D721Med (cell line): ENCODE measurements at regions not wholly inside any gene's neighbourhood (a gene's known extent, or its start where the extent isn't known, plus 50 kb on each side); places are given as distances from the start of the nearest gene placed in this dataset.

Experiments used
- DNase-seq: peaks from one replicate; pipeline ENCODE4 v3.0.0; 2011; ENCODE audit warnings: low spot score; ENCODE audit not compliant: insufficient read length
- FAIRE-seq: peaks from 2 replicates; lab custom pipeline; 2011; peaks lifted over from hg19 to GRCh38; lab: Jason Lieb, UNC
- TF ChIP-seq, protein P1 (sequence below): IDR thresholded peaks from 2 replicates; pipeline ENCODE4 v1.5.1; 2012; ENCODE audit warnings: mild to moderate bottlenecking, control low read depth; ENCODE audit not compliant: insufficient read depth; ENCODE audit errors: missing control alignments

DNA sequence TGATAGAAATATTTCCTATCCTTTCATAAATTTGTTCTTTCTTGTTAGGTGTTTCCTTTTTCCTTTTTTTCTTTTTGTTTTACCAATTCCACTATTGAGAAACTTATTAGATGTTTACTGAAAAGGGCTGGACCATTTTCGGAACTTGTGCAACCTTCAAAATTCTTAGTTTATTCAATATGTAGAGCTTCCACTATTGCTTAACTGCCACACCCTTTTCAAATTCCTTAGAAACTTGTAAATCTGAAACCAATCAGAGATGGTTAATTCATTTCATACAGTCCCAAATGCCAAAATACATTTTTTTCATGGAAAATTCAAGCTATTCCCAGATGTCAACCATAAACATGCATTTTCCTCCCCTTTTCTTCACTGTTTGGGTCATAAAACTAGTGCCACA, 66.1 kb upstream of the SLC39A8 start:
- FAIRE-seq (no peak), DNase-seq (no peak)
- TF ChIP-seq, protein P1, sequence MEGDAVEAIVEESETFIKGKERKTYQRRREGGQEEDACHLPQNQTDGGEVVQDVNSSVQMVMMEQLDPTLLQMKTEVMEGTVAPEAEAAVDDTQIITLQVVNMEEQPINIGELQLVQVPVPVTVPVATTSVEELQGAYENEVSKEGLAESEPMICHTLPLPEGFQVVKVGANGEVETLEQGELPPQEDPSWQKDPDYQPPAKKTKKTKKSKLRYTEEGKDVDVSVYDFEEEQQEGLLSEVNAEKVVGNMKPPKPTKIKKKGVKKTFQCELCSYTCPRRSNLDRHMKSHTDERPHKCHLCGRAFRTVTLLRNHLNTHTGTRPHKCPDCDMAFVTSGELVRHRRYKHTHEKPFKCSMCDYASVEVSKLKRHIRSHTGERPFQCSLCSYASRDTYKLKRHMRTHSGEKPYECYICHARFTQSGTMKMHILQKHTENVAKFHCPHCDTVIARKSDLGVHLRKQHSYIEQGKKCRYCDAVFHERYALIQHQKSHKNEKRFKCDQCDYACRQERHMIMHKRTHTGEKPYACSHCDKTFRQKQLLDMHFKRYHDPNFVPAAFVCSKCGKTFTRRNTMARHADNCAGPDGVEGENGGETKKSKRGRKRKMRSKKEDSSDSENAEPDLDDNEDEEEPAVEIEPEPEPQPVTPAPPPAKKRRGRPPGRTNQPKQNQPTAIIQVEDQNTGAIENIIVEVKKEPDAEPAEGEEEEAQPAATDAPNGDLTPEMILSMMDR, result no peak

DNA sequence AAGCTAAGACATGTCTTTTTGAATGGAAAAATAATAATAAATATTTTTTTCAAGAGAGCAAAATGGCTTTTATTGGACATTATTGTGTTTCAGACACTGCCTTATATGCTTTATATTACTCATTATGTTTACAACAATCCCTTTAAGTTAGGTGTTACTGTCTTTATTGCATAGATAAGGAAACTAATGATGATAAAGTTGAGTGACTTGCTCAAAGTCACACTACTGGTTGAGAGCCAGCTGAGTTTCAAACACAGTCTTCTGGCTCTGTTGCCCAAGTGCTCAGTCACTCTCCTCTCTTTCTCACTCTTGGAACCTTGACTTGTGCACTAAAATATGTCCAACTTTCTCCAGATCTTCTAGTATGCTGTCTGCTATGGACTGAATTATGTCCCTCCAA, 71.5 kb upstream of the SLC39A8 start:
- FAIRE-seq (no peak), DNase-seq (no peak)
- TF ChIP-seq, protein P1, result no peak

- TF ChIP-seq, protein P1, result peak; percentile 56
- DNase-seq (no peak), FAIRE-seq (peak; percentile 87)
Measured at GRCh38 chr4:102420563-102421398, 75.5 kb upstream of the SLC39A8 start.

GRCh38 chr4:102422843-102423242, 77.6 kb upstream of the SLC39A8 start:
- DNase-seq (no peak), FAIRE-seq (no peak)
- TF ChIP-seq, protein P1, result no peak

DNA sequence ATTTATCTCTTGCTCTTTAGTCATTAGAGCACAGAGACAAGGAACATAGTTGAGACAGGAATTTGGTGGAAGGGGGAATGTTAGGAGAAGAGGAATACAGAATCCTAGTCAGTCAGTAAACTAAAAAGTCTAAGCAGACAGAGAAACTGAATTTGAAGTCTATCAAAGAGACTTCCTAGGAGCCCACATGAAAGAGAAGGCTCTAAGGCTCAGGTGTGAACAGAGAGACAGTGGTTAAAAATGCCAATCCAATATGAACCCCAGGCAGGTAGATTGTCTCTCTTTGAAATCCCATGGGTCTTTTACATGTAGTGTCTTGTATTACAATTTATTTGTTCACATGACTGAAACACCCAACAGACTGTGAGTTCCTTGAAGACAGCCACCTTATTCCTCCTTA, 77.8 kb upstream of the NFKB1 start:
- FAIRE-seq (no peak), DNase-seq (no peak)
- TF ChIP-seq, protein P1, result no peak

DNA sequence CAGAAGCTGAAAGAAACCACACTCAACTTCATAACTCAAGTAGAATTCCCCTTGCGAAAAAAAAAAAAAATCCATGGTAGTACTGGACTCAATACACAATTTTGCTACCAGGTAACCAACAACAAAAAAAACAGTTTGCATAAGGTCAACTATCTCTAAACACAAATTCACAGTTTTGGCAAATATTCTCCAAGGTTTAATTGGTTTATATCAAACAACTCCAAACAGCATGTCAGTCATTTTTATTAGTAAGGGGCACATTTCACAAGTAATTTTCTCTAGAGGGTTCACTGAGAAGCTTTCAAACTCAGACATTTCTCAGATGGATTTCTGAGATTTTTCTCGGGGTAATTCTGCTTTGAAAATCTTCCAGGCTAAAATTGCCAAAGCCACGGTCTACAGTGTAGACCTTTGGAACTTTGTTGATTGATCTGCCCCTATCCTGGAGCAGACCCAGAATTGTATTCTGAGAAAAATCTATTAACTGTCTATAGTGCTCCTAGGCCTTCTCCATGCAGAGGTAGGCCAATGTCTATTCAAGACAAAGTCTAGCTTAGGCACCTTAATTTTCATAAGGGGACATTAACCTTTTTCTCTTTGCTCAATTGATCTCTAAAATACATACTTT, 73.7 kb upstream of the NFKB1 start:
- FAIRE-seq (no peak), DNase-seq (no peak)
- TF ChIP-seq, protein P1, result no peak

DNA sequence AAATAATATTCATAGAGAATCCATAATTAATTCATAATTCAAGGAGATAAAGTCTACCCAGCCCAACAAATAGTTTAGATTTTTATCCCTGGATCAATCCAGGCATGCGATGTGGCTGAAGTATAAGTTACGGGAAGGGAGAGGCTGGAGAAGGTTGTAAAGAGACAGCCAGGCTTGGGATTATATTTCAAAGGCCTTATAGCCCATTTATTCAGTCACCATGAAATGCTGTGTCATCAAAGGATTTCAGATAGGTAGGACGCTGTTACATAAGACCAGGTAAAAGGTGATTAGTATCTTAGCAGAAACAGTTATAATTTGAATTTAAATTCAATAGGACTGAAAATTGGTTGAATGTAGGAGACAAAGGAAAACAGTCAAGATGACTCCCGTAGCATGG, 73.0 kb upstream of the NFKB1 start:
- DNase-seq (no peak), FAIRE-seq (no peak)
- TF ChIP-seq, protein P1, result no peak
